H9 (cell line): ENCODE measurements at regions not wholly inside any gene's neighbourhood (a gene's known extent, or its start where the extent isn't known, plus 50 kb on each side); places are given as distances from the start of the nearest gene placed in this dataset.

Experiments used
- DNase-seq: peaks from one replicate; pipeline ENCODE4 v3.0.0-alpha.2; 2017
- H2AFZ ChIP-seq: one replicate; pipeline ENCODE4 v1.6.1; 2013; ENCODE audit warnings: mild to moderate bottlenecking, low read length, control low read depth, moderate library complexity
- H2AK5ac ChIP-seq: 2 replicates; pipeline ENCODE4 v1.6.1; 2013; ENCODE audit warnings: low read length, control low read depth, mixed read lengths; ENCODE audit not compliant: insufficient read length
- H2BK120ac ChIP-seq: one replicate; pipeline ENCODE4 v1.6.1; 2013; ENCODE audit warnings: low read depth, mild to moderate bottlenecking, low read length, control low read depth, inconsistent platforms; ENCODE audit not compliant: poor library complexity, severe bottlenecking
- H2BK12ac ChIP-seq: 2 replicates; pipeline ENCODE4 v1.6.1; 2013; ENCODE audit warnings: low read length, control low read depth, mixed read lengths, low read depth; ENCODE audit not compliant: insufficient read length
- H2BK15ac ChIP-seq: 2 replicates; pipeline ENCODE4 v1.6.1; 2013; ENCODE audit warnings: low read depth, low read length, control low read depth
- H2BK20ac ChIP-seq: one replicate; pipeline ENCODE4 v1.6.1; 2013; ENCODE audit warnings: low read depth, mild to moderate bottlenecking, low read length, control low read depth, inconsistent platforms; ENCODE audit not compliant: poor library complexity, severe bottlenecking
- H2BK5ac ChIP-seq: 2 replicates; pipeline ENCODE4 v1.6.1; 2013; ENCODE audit warnings: low read length, control low read depth, mixed read lengths; ENCODE audit not compliant: insufficient read length
- H3K14ac ChIP-seq: 2 replicates; pipeline ENCODE4 v1.6.1; 2013; ENCODE audit warnings: low read length, control low read depth; ENCODE audit not compliant: insufficient read depth
- H3K18ac ChIP-seq: 2 replicates; pipeline ENCODE4 v1.6.1; 2013; ENCODE audit warnings: low read depth, mild to moderate bottlenecking, mixed read lengths, low read length, control low read depth; ENCODE audit not compliant: insufficient read length
- H3K23ac ChIP-seq: 2 replicates; pipeline ENCODE4 v1.6.1; 2013; ENCODE audit warnings: low read length, control low read depth, mixed read lengths, low read depth; ENCODE audit not compliant: insufficient read length
- H3K23me2 ChIP-seq: 2 replicates; pipeline ENCODE4 v1.6.1; 2013; ENCODE audit warnings: low read depth, mild to moderate bottlenecking, mixed read lengths, low read length, control low read depth; ENCODE audit not compliant: insufficient read length, poor library complexity, severe bottlenecking
- H3K27ac ChIP-seq: 2 replicates; pipeline ENCODE4 v1.5.1; 2013; ENCODE audit warnings: low read length, control low read depth, mixed read lengths, low read depth; ENCODE audit not compliant: insufficient read length
- H3K27me3 ChIP-seq: 2 replicates; pipeline ENCODE4 v1.6.1; 2013; ENCODE audit warnings: low read length, control low read depth, inconsistent platforms; ENCODE audit not compliant: insufficient read depth
- H3K4ac ChIP-seq: 2 replicates; pipeline ENCODE4 v1.6.1; 2013; ENCODE audit warnings: low read depth, mild to moderate bottlenecking, control low read depth, inconsistent platforms, low read length, moderate library complexity
- H3K4me1 ChIP-seq: 2 replicates; pipeline ENCODE4 v1.6.1; 2013; ENCODE audit warnings: low read length, control low read depth, inconsistent platforms; ENCODE audit not compliant: insufficient read depth
- H3K4me2 ChIP-seq: 2 replicates; pipeline ENCODE4 v1.6.1; 2013; ENCODE audit warnings: low read length, control low read depth, mixed read lengths; ENCODE audit not compliant: insufficient read length, insufficient read depth
- H3K56ac ChIP-seq: 2 replicates; pipeline ENCODE4 v1.6.1; 2013; ENCODE audit warnings: low read depth, mild to moderate bottlenecking, mixed read lengths, low read length, control low read depth; ENCODE audit not compliant: insufficient read length
- H3K79me1 ChIP-seq: 2 replicates; pipeline ENCODE4 v1.6.1; 2013; ENCODE audit warnings: low read depth, mild to moderate bottlenecking, moderate library complexity, low read length, control low read depth, inconsistent platforms; ENCODE audit not compliant: insufficient read depth, poor library complexity, severe bottlenecking
- H3K79me2 ChIP-seq: 2 replicates; pipeline ENCODE4 v1.6.1; 2013; ENCODE audit warnings: low read length, control low read depth, inconsistent platforms; ENCODE audit not compliant: insufficient read depth
- H3K9ac ChIP-seq: 2 replicates; pipeline ENCODE4 v1.6.1; 2013; ENCODE audit warnings: low read length, control low read depth, mixed read lengths; ENCODE audit not compliant: insufficient read length; ENCODE audit errors: extremely low read depth
- H3K9me3 ChIP-seq: one replicate; pipeline ENCODE4 v1.6.1; 2013; ENCODE audit warnings: low read depth, low read length, inconsistent platforms; ENCODE audit not compliant: control insufficient read depth
- H3T11ph ChIP-seq: one replicate; pipeline ENCODE4 v1.6.1; 2013; ENCODE audit warnings: mild to moderate bottlenecking, low read length, control low read depth, inconsistent platforms
- H4K20me1 ChIP-seq: one replicate; pipeline ENCODE4 v1.6.1; 2013; ENCODE audit not compliant: control insufficient read depth, insufficient read length, insufficient read depth
- H4K5ac ChIP-seq: 2 replicates; pipeline ENCODE4 v1.6.1; 2013; ENCODE audit warnings: low read depth, mild to moderate bottlenecking, mixed read lengths, low read length, control low read depth; ENCODE audit not compliant: insufficient read length
- H4K8ac ChIP-seq: replicated peaks from 2 replicates; pipeline ENCODE4 v1.6.1; 2013; ENCODE audit warnings: low read length, control low read depth, mixed read lengths, low read depth; ENCODE audit not compliant: insufficient read length
- H4K91ac ChIP-seq: 2 replicates; pipeline ENCODE4 v1.6.1; 2013; ENCODE audit warnings: low read depth, mild to moderate bottlenecking, moderate library complexity, mixed read lengths, low read length, control low read depth; ENCODE audit not compliant: insufficient read length
- H3K27ac Mint-ChIP-seq, 3 experiments: 2 replicates in 2 of 3; 3 replicates in 1 of 3; pipeline ENCODE4 v1.8.0; 2020 to 2021; ENCODE audit warnings: mixed read lengths in 3 of 3, mild to moderate bottlenecking in 1 of 3, moderate library complexity in 1 of 3
- H3K27me3 Mint-ChIP-seq: 2 replicates; pipeline ENCODE4 v1.8.0; 2021; ENCODE audit warnings: low read depth, mild to moderate bottlenecking, moderate library complexity, mixed read lengths
- H3K36me3 Mint-ChIP-seq, 3 experiments: 2 replicates in 2 of 3; 3 replicates in 1 of 3; pipeline ENCODE4 v1.8.0; 2020 to 2021; ENCODE audit warnings: low read depth in 3 of 3, mixed read lengths in 3 of 3; ENCODE audit not compliant: insufficient read depth in 1 of 3
- H3K4me1 Mint-ChIP-seq, 2 experiments: 2 replicates each; pipeline ENCODE4 v1.8.0; 2020; ENCODE audit warnings: mixed read lengths in 2 of 2
- H3K4me3 Mint-ChIP-seq, 2 experiments: 2 replicates in 1 of 2; 3 replicates in 1 of 2; pipeline ENCODE4 v1.8.0; 2020 to 2021; ENCODE audit warnings: mild to moderate bottlenecking in 2 of 2, mixed read lengths in 2 of 2, moderate library complexity in 1 of 2
- H3K9me3 Mint-ChIP-seq, 2 experiments: 2 replicates in 1 of 2; 3 replicates in 1 of 2; pipeline ENCODE4 v1.8.0; 2020; ENCODE audit warnings: mild to moderate bottlenecking in 2 of 2, mixed read lengths in 2 of 2, moderate library complexity in 1 of 2
- WGBS: extraction: QIAGEN DNeasy Blood & Tissue Kit; methylation state at CpG from one replicate; pipeline ENCODE4 v1.1.7; 2013; ENCODE audit warnings: missing lambda C conversion rate, low lambda C conversion rate, mixed read lengths; ENCODE audit not compliant: insufficient read length; ENCODE audit errors: extremely low coverage; 5-methylcytosine and 5-hydroxymethylcytosine counted together
- TF ChIP-seq, protein P1 (sequence below): fragments of 200-600 bp; sonication (generic); conservative IDR thresholded peaks from 3 replicates; pipeline ENCODE4 v1.8.0; 2021; ENCODE audit warnings: antibody characterized with exemption, mild to moderate bottlenecking

DNA sequence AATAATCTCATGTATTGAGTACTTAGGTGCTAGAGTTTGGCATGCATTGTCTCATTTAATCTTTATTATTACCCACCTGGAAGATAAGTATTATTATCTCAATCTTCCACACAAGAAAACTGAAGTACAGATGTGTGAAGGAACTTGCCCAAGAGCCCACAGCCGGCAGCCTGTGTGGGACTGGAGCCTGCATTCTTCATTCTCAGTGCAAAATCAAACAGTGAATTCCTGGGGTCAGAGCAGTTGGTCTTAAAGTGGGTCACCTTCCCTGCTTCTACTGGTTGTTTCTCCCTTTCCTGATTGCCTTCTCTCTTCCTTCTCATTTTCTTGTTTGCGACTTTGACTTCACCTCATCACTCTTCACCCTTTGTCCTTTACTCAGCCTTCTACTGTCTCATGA, 144.7 kb upstream of the LYZL1 start:
- no peak overlapping the region for H2BK120ac ChIP-seq
- no peak overlapping the region for H3K9ac ChIP-seq
- H3K4me3 Mint-ChIP-seq, result no peak overlapping the region
- H3K36me3 Mint-ChIP-seq, result peaks cover 0 to 4% (median 3%) of the 10 kb centered on the region in 3 experiments; a peak in 2 of 7 replicates
- no peak overlapping the region for H3K4ac ChIP-seq
- no peak overlapping the region for H3K23ac ChIP-seq
- no peak overlapping the region for H3K14ac ChIP-seq
- no peaks in the 10 kb centered on the region for H3K9me3 ChIP-seq
- H2BK20ac ChIP-seq, result no peak overlapping the region
- H3K27me3 Mint-ChIP-seq, result no peaks in the 10 kb centered on the region
- no peak overlapping the region for H2AFZ ChIP-seq
- H3T11ph ChIP-seq, result no peak overlapping the region
- no peaks in the 10 kb centered on the region for H3K79me1 ChIP-seq
- TF ChIP-seq, protein P1, sequence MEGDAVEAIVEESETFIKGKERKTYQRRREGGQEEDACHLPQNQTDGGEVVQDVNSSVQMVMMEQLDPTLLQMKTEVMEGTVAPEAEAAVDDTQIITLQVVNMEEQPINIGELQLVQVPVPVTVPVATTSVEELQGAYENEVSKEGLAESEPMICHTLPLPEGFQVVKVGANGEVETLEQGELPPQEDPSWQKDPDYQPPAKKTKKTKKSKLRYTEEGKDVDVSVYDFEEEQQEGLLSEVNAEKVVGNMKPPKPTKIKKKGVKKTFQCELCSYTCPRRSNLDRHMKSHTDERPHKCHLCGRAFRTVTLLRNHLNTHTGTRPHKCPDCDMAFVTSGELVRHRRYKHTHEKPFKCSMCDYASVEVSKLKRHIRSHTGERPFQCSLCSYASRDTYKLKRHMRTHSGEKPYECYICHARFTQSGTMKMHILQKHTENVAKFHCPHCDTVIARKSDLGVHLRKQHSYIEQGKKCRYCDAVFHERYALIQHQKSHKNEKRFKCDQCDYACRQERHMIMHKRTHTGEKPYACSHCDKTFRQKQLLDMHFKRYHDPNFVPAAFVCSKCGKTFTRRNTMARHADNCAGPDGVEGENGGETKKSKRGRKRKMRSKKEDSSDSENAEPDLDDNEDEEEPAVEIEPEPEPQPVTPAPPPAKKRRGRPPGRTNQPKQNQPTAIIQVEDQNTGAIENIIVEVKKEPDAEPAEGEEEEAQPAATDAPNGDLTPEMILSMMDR, result no peak
- no peak overlapping the region for H2AK5ac ChIP-seq
- H4K8ac ChIP-seq, result no peak overlapping the region
- peaks cover 2% of the 10 kb centered on the region; the same call in 1 of the 2 replicates for H3K4me1 ChIP-seq
- no peak overlapping the region for H3K27ac ChIP-seq
- no peak overlapping the region for H2BK12ac ChIP-seq
- no peak overlapping the region for H2BK15ac ChIP-seq
- H4K91ac ChIP-seq, result no peak overlapping the region
- no peaks in the 10 kb centered on the region for H3K79me2 ChIP-seq
- H2BK5ac ChIP-seq, result no peak overlapping the region
- no peaks in the 10 kb centered on the region for H4K20me1 ChIP-seq
- peaks cover 0 to 3% of the 10 kb centered on the region in 2 experiments; a peak in 1 of 5 replicates for H3K9me3 Mint-ChIP-seq
- H3K4me1 Mint-ChIP-seq, result peaks cover 40 to 42% of the 10 kb centered on the region in 2 experiments
- H3K27ac Mint-ChIP-seq, result no peak overlapping the region
- peaks cover 3% of the 10 kb centered on the region for H3K23me2 ChIP-seq
- no peak overlapping the region for H3K18ac ChIP-seq
- H3K4me2 ChIP-seq, result peak overlapping the region; percentile 63
- H3K56ac ChIP-seq, result no peak overlapping the region
- no peak overlapping the region for H4K5ac ChIP-seq
- H3K27me3 ChIP-seq, result no peaks in the 10 kb centered on the region
- no peak for DNase-seq
- WGBS, result no CpG with 5 or more reads among the region's 2 CpGs
